ENCODE measurements at regions not wholly inside any gene's neighbourhood (a gene's known extent, or its start where the extent isn't known, plus 50 kb on each side); places are given as distances from the start of the nearest gene placed in this dataset.
"Not testable (repeated sequence)": the region's sequence is repeated elsewhere in the genome, so short reads cannot be mapped to it uniquely, and the experiment has no call there.

GRCh38 chr18:30775629-30776028 lies 266.9 kb downstream of the DSC3 start:
- intact Hi-C loops (cut with DNase I), result no loop called here
- FAIRE-seq, result no peak

DNA sequence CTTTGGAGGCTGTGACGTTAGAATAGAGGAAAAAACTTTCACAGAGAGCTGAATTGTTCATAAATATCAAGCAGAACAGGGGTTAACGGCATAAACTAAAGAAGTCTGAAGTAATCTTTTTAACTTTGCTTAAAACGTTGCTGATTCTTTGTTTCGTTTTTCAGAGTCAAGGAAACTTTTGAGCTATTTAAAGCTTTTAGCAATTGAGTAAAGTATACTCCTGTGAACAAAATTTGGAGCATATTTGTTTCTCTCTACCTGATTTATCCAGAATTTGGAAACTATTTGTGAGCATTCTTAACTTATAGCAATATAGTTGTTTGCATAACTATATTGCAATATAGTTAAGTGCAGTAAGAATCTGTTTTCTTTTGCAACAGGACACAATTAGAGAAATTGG lies 270.4 kb downstream of the DSC3 start:
- FAIRE-seq, DNase-seq: not testable (repeated sequence)

More at GRCh38 chr18:30775629-30776028, 266.9 kb downstream of the DSC3 start:
- Histone ChIP-seq H3K27me3 (ENCODE audit: control insufficient read depth, insufficient read depth, low read length) (no peaks in the 10 kb centered on the region), H3K27ac (ENCODE audit: low read depth in 2 of 2, low read length in 2 of 2) (no peak overlapping the region), H3K9ac (ENCODE audit: low read length in 3 of 3) (no peak overlapping the region), H3K4me3 (ENCODE audit: low read length in 3 of 3) (no peak overlapping the region), H3K36me3 (ENCODE audit: control insufficient read depth in 2 of 3, insufficient read depth in 3 of 3, low read length in 3 of 3) (no peaks in the 10 kb centered on the region), H3K9me3 (ENCODE audit: control insufficient read depth in 2 of 3, insufficient read depth in 1 of 3, low read length in 3 of 3) (no peaks in the 10 kb centered on the region), H3K4me1 (ENCODE audit: control insufficient read depth in 2 of 3, insufficient read depth in 2 of 3, low read depth in 1 of 3, low read length in 3 of 3) (no peaks in the 10 kb centered on the region)
- no peak for DNase-seq
- TF ChIP-seq, protein P1, sequence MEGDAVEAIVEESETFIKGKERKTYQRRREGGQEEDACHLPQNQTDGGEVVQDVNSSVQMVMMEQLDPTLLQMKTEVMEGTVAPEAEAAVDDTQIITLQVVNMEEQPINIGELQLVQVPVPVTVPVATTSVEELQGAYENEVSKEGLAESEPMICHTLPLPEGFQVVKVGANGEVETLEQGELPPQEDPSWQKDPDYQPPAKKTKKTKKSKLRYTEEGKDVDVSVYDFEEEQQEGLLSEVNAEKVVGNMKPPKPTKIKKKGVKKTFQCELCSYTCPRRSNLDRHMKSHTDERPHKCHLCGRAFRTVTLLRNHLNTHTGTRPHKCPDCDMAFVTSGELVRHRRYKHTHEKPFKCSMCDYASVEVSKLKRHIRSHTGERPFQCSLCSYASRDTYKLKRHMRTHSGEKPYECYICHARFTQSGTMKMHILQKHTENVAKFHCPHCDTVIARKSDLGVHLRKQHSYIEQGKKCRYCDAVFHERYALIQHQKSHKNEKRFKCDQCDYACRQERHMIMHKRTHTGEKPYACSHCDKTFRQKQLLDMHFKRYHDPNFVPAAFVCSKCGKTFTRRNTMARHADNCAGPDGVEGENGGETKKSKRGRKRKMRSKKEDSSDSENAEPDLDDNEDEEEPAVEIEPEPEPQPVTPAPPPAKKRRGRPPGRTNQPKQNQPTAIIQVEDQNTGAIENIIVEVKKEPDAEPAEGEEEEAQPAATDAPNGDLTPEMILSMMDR (IDR thresholded peaks at IDR 0.05; ENCODE audit: borderline replicate concordance, extremely low read depth, insufficient read depth), result no peak

DNA sequence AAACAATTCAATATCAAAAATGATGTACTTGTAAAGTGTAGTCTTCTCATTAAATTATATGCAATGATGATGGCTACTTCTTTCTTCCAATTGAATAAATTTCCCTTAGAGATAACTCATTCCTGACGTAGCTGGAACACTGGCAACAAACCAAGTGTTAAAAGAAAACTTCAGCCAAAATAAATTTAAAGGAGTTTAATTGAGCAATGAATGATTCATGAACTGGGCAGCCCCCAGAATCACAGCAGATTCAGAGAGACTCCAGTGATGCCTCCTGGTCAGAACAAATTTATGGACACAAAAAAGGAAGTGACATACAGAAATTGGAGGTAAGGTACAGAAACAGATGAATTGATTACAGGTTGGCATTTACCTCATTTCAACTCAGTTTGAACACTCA lies 276.5 kb downstream of the DSC3 start:
- Histone ChIP-seq H3K9me3 (ENCODE audit: control insufficient read depth in 2 of 3, insufficient read depth in 1 of 3, low read length in 3 of 3) (no peaks in the 10 kb centered on the region), H3K27ac (ENCODE audit: low read depth in 2 of 2, low read length in 2 of 2) (no peak overlapping the region), H3K27me3 (ENCODE audit: control insufficient read depth, insufficient read depth, low read length) (no peaks in the 10 kb centered on the region), H3K36me3 (ENCODE audit: control insufficient read depth in 2 of 3, insufficient read depth in 3 of 3, low read length in 3 of 3) (no peaks in the 10 kb centered on the region), H3K4me3 (ENCODE audit: low read length in 3 of 3) (no peak overlapping the region), H3K9ac (ENCODE audit: low read length in 3 of 3) (no peak overlapping the region), H3K4me1 (ENCODE audit: control insufficient read depth in 2 of 3, insufficient read depth in 2 of 3, low read depth in 1 of 3, low read length in 3 of 3) (no peaks in the 10 kb centered on the region)
- no peak for DNase-seq
- intact Hi-C loops (cut with DNase I), result no loop called here
- TF ChIP-seq, protein P1 (IDR thresholded peaks at IDR 0.05; ENCODE audit: borderline replicate concordance, extremely low read depth, insufficient read depth), result no peak
- no peak for FAIRE-seq

More for the DNA sequence above, 270.4 kb downstream of the DSC3 start:
- H3K4me3 ChIP-seq (ENCODE audit: low read length in 3 of 3); H3K4me1 ChIP-seq (ENCODE audit: control insufficient read depth in 2 of 3, insufficient read depth in 2 of 3, low read depth in 1 of 3, low read length in 3 of 3); H3K27me3 ChIP-seq (ENCODE audit: control insufficient read depth, insufficient read depth, low read length); H3K36me3 ChIP-seq (ENCODE audit: control insufficient read depth in 2 of 3, insufficient read depth in 3 of 3, low read length in 3 of 3); H3K9ac ChIP-seq (ENCODE audit: low read length in 3 of 3); H3K27ac ChIP-seq (ENCODE audit: low read depth in 2 of 2, low read length in 2 of 2); intact Hi-C loops (cut with DNase I); H3K9me3 ChIP-seq (ENCODE audit: control insufficient read depth in 2 of 3, insufficient read depth in 1 of 3, low read length in 3 of 3): not testable (repeated sequence)

DNA sequence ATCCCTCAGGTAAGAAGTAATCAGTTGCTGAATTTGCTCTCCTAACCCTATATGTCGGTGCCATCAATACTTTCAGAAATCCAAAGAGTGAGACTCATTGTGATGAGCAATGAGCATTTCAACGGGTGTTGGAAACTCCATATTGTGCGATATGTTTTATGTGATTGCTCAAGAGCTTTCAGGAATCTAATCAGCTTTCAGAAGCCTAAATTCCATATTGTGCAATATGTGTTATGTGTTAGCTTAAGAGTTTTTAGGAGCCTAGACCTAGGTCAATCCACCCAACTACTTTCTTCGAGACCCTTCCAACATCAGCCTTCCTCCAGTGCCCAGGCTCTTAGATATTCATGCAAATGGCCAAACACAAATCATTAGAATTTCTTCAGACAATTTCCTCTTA lies 277.3 kb downstream of the DSC3 start:
- TF ChIP-seq, protein P1 (IDR thresholded peaks at IDR 0.05; ENCODE audit: borderline replicate concordance, extremely low read depth, insufficient read depth), result no peak
- FAIRE-seq, result no peak
- Histone ChIP-seq H3K27ac (ENCODE audit: low read depth in 2 of 2, low read length in 2 of 2) (no peak overlapping the region), H3K36me3 (ENCODE audit: control insufficient read depth in 2 of 3, insufficient read depth in 3 of 3, low read length in 3 of 3) (no peaks in the 10 kb centered on the region), H3K9ac (ENCODE audit: low read length in 3 of 3) (no peak overlapping the region), H3K4me1 (ENCODE audit: control insufficient read depth in 2 of 3, insufficient read depth in 2 of 3, low read depth in 1 of 3, low read length in 3 of 3) (no peaks in the 10 kb centered on the region), H3K4me3 (ENCODE audit: low read length in 3 of 3) (no peak overlapping the region), H3K27me3 (ENCODE audit: control insufficient read depth, insufficient read depth, low read length) (no peaks in the 10 kb centered on the region), H3K9me3 (ENCODE audit: control insufficient read depth in 2 of 3, insufficient read depth in 1 of 3, low read length in 3 of 3) (no peaks in the 10 kb centered on the region)
- intact Hi-C loops (cut with DNase I), result no loop called here
- DNase-seq, result no peak
